ENCODE measurements at regions not wholly inside any gene's neighbourhood (a gene's known extent, or its start where the extent isn't known, plus 50 kb on each side); places are given as distances from the start of the nearest gene placed in this dataset.

GRCh38 chr10:130661419-130661818 lies 525.2 kb downstream of the GLRX3 start:
- no peak for TF ChIP-seq CTCF (IDR thresholded peaks at IDR 0.05)
- TF ChIP-seq POLR2A (IDR thresholded peaks at IDR 0.05): no peak
- no peak for TF ChIP-seq POLR2AphosphoS5 (IDR thresholded peaks at IDR 0.05)
- H3K36me3 ChIP-seq: no peaks in the 10 kb centered on the region
- H3K9me3 ChIP-seq: no peaks in the 10 kb centered on the region
- no peak for DNase-seq (ENCODE audit: low spot score)
- H3K27me3 ChIP-seq (replicated peaks; ENCODE audit: insufficient read depth): no peaks in the 10 kb centered on the region
- H3K4me3 ChIP-seq: no peak overlapping the region
- H3K27ac ChIP-seq: no peak overlapping the region
- no peaks in the 10 kb centered on the region for H3K4me1 ChIP-seq (replicated peaks)
- intact Hi-C loops (cut with DNase I): no loop called here
- 88% methylated on average over 7 of the region's 7 CpGs for WGBS

GRCh38 chr10:130662775-130663174 lies 526.6 kb downstream of the GLRX3 start:
- H3K27ac ChIP-seq: no peak overlapping the region
- H3K4me1 ChIP-seq (replicated peaks): no peaks in the 10 kb centered on the region
- no peaks in the 10 kb centered on the region for H3K36me3 ChIP-seq
- TF ChIP-seq POLR2AphosphoS5 (IDR thresholded peaks at IDR 0.05) (no peak), CTCF (IDR thresholded peaks at IDR 0.05) (no peak), POLR2A (IDR thresholded peaks at IDR 0.05) (no peak)
- 85% methylated on average over 13 of the region's 13 CpGs for WGBS
- no peaks in the 10 kb centered on the region for H3K27me3 ChIP-seq (replicated peaks; ENCODE audit: insufficient read depth)
- H3K9me3 ChIP-seq: no peaks in the 10 kb centered on the region
- intact Hi-C loops (cut with DNase I): no loop called here
- DNase-seq (ENCODE audit: low spot score): no peak
- H3K4me3 ChIP-seq: no peak overlapping the region

GRCh38 chr10:130664526-130664925 lies 528.3 kb downstream of the GLRX3 start:
- no peak for TF ChIP-seq CTCF (IDR thresholded peaks at IDR 0.05)
- no peak for TF ChIP-seq POLR2AphosphoS5 (IDR thresholded peaks at IDR 0.05)
- no peak for TF ChIP-seq POLR2A (IDR thresholded peaks at IDR 0.05)
- H3K27me3 ChIP-seq (replicated peaks; ENCODE audit: insufficient read depth): no peaks in the 10 kb centered on the region
- no peaks in the 10 kb centered on the region for H3K36me3 ChIP-seq
- no peak for DNase-seq (ENCODE audit: low spot score)
- intact Hi-C loops (cut with DNase I): no loop called here
- no peaks in the 10 kb centered on the region for H3K4me1 ChIP-seq (replicated peaks)
- H3K9me3 ChIP-seq: no peaks in the 10 kb centered on the region
- no peak overlapping the region for H3K4me3 ChIP-seq
- 82% methylated on average over 6 of the region's 6 CpGs for WGBS
- no peak overlapping the region for H3K27ac ChIP-seq

GRCh38 chr10:130666215-130666614 lies 530.0 kb downstream of the GLRX3 start:
- DNase-seq (ENCODE audit: low spot score): no peak
- no peaks in the 10 kb centered on the region for H3K36me3 ChIP-seq
- no peaks in the 10 kb centered on the region for H3K4me1 ChIP-seq (replicated peaks)
- intact Hi-C loops (cut with DNase I): no loop called here
- no peaks in the 10 kb centered on the region for H3K27me3 ChIP-seq (replicated peaks; ENCODE audit: insufficient read depth)
- no peaks in the 10 kb centered on the region for H3K9me3 ChIP-seq
- H3K27ac ChIP-seq: no peak overlapping the region
- no peak for TF ChIP-seq POLR2A (IDR thresholded peaks at IDR 0.05)
- TF ChIP-seq CTCF (IDR thresholded peaks at IDR 0.05): no peak
- TF ChIP-seq POLR2AphosphoS5 (IDR thresholded peaks at IDR 0.05): no peak
- no peak overlapping the region for H3K4me3 ChIP-seq
- 93% methylated on average over 9 of the region's 9 CpGs for WGBS

- intact Hi-C loops (cut with DNase I): no loop called here
- TF ChIP-seq CTCF (IDR thresholded peaks at IDR 0.05) (peak in 3 of 4 experiments; percentile 25 to 55 (median 48)), POLR2AphosphoS5 (IDR thresholded peaks at IDR 0.05) (no peak), POLR2A (IDR thresholded peaks at IDR 0.05) (no peak)
- DNase-seq (ENCODE audit: low spot score): no peak
These were observed 550.6 kb downstream of the GLRX3 start for GRCh38 chr10:130686689-130687300.

More at GRCh38 chr10:130686689-130687300, 550.6 kb downstream of the GLRX3 start:
- Histone ChIP-seq H3K27me3 (replicated peaks; ENCODE audit: insufficient read depth) (no peaks in the 10 kb centered on the region), H3K36me3 (no peaks in the 10 kb centered on the region), H3K4me3 (no peak overlapping the region), H3K27ac (no peak overlapping the region), H3K9me3 (no peaks in the 10 kb centered on the region), H3K4me1 (replicated peaks) (no peaks in the 10 kb centered on the region)
- 22% methylated on average over 6 of the region's 6 CpGs for WGBS
